SJSA1 (cell line): ENCODE measurements at regions not wholly inside any gene's neighbourhood (a gene's known extent, or its start where the extent isn't known, plus 50 kb on each side); places are given as distances from the start of the nearest gene placed in this dataset.

Source experiments
- DNase-seq, 2 experiments: peaks; one replicate each; pipeline ENCODE4 v3.0.0-alpha.2; 2015 to 2020; ENCODE audit warnings: low spot score in 2 of 2, low read depth in 1 of 2
- H3K27ac ChIP-seq: fragments of 250-450 bp; sonication (Bioruptor Pico); 2 replicates; pipeline ENCODE4 v1.5.1; 2020; ENCODE audit warnings: mild to moderate bottlenecking, moderate library complexity
- H3K27me3 ChIP-seq: fragments of 250-450 bp; sonication (Bioruptor Pico); replicated peaks from 2 replicates; pipeline ENCODE4 v1.5.1; 2020; ENCODE audit warnings: mild to moderate bottlenecking, moderate library complexity
- H3K36me3 ChIP-seq: fragments of 250-450 bp; sonication (Bioruptor Pico); 2 replicates; pipeline ENCODE4 v1.5.1; 2020; ENCODE audit warnings: mild to moderate bottlenecking
- H3K4me1 ChIP-seq: fragments of 250-450 bp; sonication (Bioruptor Pico); replicated peaks from 2 replicates; pipeline ENCODE4 v1.6.1; 2021; ENCODE audit warnings: mild to moderate bottlenecking
- H3K4me3 ChIP-seq: fragments of 250-450 bp; sonication (Bioruptor Pico); 2 replicates; pipeline ENCODE4 v1.5.1; 2020; ENCODE audit warnings: mild to moderate bottlenecking
- H3K9me3 ChIP-seq: fragments of 250-450 bp; sonication (Bioruptor Pico); replicated peaks from 2 replicates; pipeline ENCODE4 v1.5.1; 2020; ENCODE audit warnings: mild to moderate bottlenecking

DNA sequence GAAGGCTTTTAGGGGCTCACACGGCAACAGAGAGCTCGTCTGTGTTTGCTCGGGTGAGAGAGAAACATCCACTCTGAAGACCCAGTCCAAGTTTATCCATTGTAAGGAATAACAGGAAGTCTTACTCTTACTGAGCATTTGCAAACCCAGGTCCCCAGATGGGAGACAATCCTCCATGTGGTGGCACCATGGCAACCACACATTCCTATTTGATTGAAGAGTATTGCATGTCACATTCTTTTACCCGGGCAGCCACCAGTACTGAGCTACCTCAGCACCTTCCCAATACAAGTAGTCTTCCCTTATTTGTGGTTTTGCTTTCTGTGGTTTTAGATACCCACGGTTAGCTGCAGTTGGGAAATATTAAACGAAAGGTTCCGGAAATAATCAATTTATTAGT is 302.9 kb upstream of the RASGRP1 start:
- Histone ChIP-seq H3K27me3 (no peaks in the 10 kb centered on the region), H3K27ac (peak overlapping the region; percentile 87), H3K4me1 (peaks cover 17% of the 10 kb centered on the region), H3K36me3 (no peaks in the 10 kb centered on the region), H3K9me3 (no peaks in the 10 kb centered on the region), H3K4me3 (no peak overlapping the region)
- DNase-seq, result peak in 1 of 2 experiments; percentile 15

DNA sequence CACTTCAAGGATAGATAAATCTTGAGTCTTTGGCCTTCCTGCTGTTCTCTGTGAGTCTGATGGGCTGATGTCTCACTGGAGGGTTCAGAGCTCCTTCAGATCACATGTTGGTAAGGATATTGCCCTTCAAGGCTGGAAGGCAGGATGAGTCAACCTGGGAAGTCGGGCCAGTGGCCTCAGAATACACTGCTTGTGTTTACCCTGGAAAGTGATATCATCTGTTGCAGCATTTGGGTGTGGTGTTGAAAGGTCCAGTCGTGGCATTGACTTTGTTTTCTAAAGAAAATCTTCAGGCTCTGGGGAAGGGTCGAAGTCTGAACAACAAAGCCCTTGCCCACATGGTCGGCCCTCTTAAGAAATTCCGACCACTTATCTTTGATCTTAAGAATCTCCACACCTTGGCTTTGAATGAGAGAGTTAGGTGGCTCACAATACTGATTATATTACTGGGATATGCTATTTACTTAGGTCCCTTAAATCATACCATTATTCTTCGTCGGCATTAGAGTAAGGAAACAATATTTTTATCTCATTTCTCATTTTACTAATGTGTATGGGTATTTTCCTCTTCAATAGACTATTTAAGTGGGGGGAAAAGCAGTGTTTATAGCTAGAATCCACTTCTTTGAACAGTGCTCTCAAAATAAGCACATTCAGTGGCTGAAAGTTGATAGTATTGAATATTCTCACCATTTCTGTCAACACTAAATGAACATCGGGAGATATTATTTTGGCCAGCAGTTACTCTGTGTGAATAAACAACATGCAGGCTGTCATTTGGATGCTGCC is 303.9 kb upstream of the RASGRP1 start:
- Histone ChIP-seq H3K27ac (peak overlapping the region; percentile 87), H3K4me3 (no peak overlapping the region), H3K4me1 (peaks cover 17% of the 10 kb centered on the region), H3K27me3 (no peaks in the 10 kb centered on the region), H3K36me3 (no peaks in the 10 kb centered on the region), H3K9me3 (no peaks in the 10 kb centered on the region)
- peak; percentile 86 to 89 for DNase-seq

DNA sequence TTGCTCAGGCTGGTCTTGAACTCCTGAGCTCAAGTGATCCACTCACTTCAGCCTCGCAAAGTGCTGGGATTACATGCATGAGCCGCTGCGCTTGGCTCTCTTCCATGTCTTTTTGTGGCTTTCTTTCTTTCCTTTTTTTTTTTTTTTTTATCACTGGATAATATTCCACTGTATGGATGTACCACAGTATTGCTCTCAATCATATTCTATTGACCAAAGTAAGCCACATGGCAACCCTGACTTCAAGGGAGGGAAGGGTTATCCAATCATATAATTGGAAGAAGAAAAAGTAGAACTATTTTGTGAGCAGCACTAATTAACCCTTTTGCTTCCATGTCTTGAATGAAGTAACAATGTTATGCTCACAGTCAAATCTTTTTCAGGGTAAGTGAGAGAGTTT is 307.0 kb upstream of the RASGRP1 start:
- H3K27ac ChIP-seq, result no peak overlapping the region
- no peaks in the 10 kb centered on the region for H3K36me3 ChIP-seq
- H3K4me3 ChIP-seq, result no peak overlapping the region
- peaks cover 17% of the 10 kb centered on the region for H3K4me1 ChIP-seq
- DNase-seq, result no peak
- H3K27me3 ChIP-seq, result no peaks in the 10 kb centered on the region
- no peaks in the 10 kb centered on the region for H3K9me3 ChIP-seq

DNA sequence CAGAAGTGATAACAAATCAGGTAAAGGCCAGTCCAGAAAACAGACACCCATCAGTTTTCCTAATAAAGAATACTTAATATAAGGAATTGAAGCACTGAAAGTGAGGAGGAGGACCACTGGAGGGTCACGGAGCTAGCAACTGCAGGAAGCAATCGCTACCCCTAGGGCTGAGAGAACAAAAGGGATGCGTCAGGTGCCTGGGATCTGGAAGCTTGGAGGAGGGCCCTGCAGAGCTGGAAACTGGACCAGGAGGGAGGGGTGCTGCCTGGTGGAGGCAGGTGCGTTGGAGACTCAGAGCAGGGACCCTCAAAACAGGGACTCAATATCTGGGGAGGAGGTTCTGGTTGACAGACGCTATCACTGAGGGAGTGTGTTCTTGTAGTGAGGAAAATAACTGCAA is 308.1 kb upstream of the RASGRP1 start:
- Histone ChIP-seq H3K9me3 (no peaks in the 10 kb centered on the region), H3K27ac (no peak overlapping the region), H3K27me3 (no peaks in the 10 kb centered on the region), H3K4me1 (peaks cover 13% of the 10 kb centered on the region), H3K4me3 (no peak overlapping the region), H3K36me3 (no peaks in the 10 kb centered on the region)
- DNase-seq, result no peak

DNA sequence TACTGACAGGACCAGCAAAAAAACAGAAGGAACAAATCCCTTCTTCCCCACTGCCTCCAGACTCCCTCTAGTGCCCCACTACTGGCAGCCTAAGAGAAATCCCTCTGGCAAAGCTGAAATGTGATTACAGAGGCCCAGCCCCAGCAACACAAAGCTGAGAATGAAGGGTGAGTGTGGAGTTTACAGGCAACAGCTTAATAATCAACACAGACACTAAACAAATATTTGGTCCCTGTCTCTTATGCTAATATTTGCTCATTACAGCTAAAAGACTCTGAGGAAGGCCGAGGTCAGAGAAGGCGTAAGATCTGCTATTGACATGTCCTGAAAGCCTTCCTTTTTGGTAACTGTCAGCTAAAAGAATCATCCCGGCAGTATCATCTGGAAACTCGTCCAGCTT is 308.5 kb upstream of the RASGRP1 start:
- Histone ChIP-seq H3K4me1 (peaks cover 9% of the 10 kb centered on the region), H3K27ac (no peak overlapping the region), H3K4me3 (no peak overlapping the region), H3K36me3 (no peaks in the 10 kb centered on the region), H3K9me3 (no peaks in the 10 kb centered on the region), H3K27me3 (no peaks in the 10 kb centered on the region)
- no peak for DNase-seq

DNA sequence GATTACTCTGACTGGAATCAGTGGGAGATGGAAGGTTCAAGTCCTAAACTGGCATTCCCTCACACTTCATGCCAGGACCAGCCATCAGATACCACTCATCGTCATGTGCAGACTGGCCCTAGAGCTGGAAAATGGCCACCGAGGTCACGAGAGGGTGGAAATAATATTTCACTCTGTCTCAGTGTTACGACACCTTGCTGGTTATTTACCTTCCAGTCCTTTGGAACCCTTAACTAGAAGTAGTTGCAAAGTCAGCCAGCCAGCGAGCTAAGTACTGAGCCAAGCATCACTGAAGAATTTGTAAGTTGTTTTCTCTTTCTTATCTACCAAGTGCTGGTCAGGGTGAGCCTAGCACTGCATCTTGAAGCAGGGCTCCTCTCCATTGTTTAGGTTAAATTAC is 309.9 kb upstream of the RASGRP1 start:
- no peak overlapping the region for H3K4me3 ChIP-seq
- H3K27me3 ChIP-seq, result no peaks in the 10 kb centered on the region
- no peak for DNase-seq
- no peaks in the 10 kb centered on the region for H3K4me1 ChIP-seq
- no peak overlapping the region for H3K27ac ChIP-seq
- no peaks in the 10 kb centered on the region for H3K9me3 ChIP-seq
- H3K36me3 ChIP-seq, result no peaks in the 10 kb centered on the region

DNA sequence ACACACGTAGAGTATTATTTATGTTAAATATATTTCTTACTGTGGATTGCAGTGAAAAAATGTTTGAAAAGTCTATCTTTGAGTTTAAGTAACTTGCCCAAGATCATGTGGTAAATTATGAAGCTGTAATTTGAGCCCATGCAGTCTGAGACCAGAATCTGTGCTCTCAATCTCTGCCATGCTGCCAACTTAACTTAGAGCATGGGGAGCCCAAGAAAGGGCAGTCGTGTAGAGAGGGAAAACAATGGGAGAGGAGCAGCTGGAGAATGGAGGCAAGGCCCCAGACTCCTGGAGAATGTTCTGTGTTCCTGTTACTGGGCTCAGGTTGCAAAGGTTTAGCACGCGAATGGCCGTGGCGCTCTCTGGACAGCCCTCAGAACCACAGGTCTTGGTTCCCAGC is 311.6 kb upstream of the RASGRP1 start:
- H3K36me3 ChIP-seq, result no peaks in the 10 kb centered on the region

DNA sequence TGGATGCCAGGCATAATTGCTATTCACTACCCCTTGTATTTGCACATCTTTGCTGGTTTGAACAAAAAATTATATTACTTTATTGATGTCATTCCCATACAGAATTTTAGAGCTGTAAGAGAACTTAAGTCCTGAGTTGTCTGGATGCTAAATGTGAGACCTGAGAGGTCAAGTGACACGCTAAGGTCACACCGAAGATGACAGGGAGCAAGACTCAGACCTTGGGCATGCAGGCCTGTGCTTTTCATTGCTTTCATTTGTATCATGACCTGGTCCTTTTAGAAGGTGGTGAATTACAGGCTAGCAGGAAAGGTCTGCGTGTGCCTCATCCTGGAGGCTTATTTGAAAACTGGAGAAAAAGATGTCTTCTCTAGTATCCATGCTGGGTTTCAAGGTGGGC is 312.0 kb upstream of the RASGRP1 start:
- Histone ChIP-seq H3K27me3 (no peaks in the 10 kb centered on the region), H3K4me3 (no peak overlapping the region), H3K27ac (no peak overlapping the region), H3K36me3 (no peaks in the 10 kb centered on the region), H3K9me3 (no peaks in the 10 kb centered on the region), H3K4me1 (no peaks in the 10 kb centered on the region)
- DNase-seq, result no peak

More for the DNA sequence above, 311.6 kb upstream of the RASGRP1 start:
- DNase-seq, result no peak
- Histone ChIP-seq H3K27me3 (no peaks in the 10 kb centered on the region), H3K27ac (no peak overlapping the region), H3K4me1 (no peaks in the 10 kb centered on the region), H3K9me3 (no peaks in the 10 kb centered on the region), H3K4me3 (no peak overlapping the region)

DNA sequence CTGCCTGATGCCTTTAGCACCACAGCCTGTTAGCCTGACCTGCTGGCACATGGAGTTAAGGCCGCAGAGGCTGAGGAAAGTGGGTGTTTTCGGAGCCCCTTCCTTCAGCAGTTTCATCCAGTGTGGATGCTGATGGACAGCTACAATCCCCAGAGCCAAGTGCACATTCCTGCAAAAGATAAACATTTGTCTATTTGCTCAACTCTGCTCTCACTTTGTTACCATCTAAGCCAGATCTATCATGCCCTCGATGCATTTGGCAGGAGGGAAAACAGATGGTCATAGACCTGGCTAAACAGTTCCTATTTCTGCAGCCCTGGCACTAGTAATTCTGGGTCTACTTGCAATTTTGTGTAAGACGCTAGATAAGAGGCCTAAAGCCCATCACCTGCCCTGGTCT is 312.9 kb upstream of the RASGRP1 start:
- Histone ChIP-seq H3K4me1 (no peaks in the 10 kb centered on the region), H3K36me3 (no peaks in the 10 kb centered on the region), H3K4me3 (no peak overlapping the region), H3K9me3 (no peaks in the 10 kb centered on the region), H3K27ac (no peak overlapping the region), H3K27me3 (no peaks in the 10 kb centered on the region)
- DNase-seq, result no peak

DNA sequence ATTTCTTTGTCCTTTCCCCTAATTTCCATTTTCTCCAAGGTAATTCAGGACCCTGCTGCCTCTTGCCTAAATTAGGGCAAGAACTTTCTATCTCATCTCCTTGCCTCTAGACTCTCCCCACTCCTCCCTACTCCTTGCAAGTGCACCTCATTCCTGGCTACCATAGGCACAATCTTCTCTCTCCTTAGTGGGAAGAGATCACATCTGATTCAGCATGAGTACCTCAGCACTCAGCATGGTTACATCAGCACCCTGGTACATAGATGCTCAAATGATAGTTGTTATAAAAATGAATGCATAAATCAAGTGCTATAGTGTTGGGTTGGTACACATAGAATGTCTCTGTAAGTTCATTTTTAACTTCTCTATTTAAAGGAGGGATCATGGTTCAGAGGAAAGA is 313.4 kb upstream of the RASGRP1 start:
- Histone ChIP-seq H3K27me3 (no peaks in the 10 kb centered on the region), H3K4me1 (no peaks in the 10 kb centered on the region), H3K36me3 (no peaks in the 10 kb centered on the region), H3K9me3 (no peaks in the 10 kb centered on the region), H3K27ac (no peak overlapping the region), H3K4me3 (no peak overlapping the region)
- DNase-seq, result no peak

DNA sequence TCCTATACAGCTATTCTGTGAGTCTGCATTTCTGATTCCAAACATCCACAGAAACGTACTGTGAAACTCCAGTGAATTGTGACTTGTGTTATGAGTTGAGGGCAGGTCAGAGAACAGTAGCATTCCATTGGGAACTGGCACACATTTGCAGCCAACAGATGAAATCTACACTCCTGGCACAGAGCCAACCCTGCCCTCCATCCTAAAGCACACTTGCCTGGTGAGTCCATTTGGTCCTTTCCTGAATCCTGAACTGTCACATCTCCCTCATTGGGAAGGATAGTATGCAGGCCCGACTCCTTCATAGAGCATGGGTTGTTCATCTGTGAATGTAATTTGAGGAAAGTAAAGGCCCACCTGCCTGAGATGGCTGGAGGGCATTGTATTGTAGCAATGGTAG is 314.3 kb upstream of the RASGRP1 start:
- no peak overlapping the region for H3K27ac ChIP-seq
- H3K4me3 ChIP-seq, result no peak overlapping the region
- no peak for DNase-seq
- H3K9me3 ChIP-seq, result no peaks in the 10 kb centered on the region
- H3K27me3 ChIP-seq, result no peaks in the 10 kb centered on the region
- peaks cover 7% of the 10 kb centered on the region for H3K4me1 ChIP-seq
- no peaks in the 10 kb centered on the region for H3K36me3 ChIP-seq

DNA sequence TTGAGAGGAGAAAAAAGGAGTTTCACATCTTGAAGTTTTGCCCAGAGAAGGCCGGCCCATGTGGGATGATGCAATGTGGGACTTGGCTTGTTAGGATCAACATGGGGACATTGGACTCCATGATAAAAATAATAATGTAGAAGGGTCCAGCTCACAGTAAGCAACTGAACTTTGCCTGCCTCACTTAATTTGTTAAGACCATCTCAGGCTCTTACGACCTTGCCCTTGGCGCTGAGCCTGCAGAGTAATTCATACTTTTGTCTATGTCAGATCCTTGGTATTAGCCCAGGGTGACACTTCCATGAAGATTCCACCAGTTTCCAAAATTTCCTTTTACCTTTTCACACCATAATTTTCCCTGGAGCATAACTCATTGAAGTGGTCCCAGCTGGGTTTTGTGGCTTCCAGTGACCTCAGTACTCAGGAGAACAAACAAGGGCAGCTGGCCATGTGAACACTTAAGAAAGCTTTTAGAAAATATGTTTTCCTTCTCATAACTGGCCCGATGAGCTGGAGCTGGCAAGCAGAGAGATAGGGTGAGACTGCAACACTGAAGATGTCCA is 315.4 kb upstream of the RASGRP1 start:
- H3K9me3 ChIP-seq, result no peaks in the 10 kb centered on the region
- no peaks in the 10 kb centered on the region for H3K36me3 ChIP-seq
- H3K27me3 ChIP-seq, result no peaks in the 10 kb centered on the region
- no peak overlapping the region for H3K4me3 ChIP-seq
- peaks cover 17% of the 10 kb centered on the region for H3K4me1 ChIP-seq
- DNase-seq, result no peak
- H3K27ac ChIP-seq, result no peak overlapping the region

DNA sequence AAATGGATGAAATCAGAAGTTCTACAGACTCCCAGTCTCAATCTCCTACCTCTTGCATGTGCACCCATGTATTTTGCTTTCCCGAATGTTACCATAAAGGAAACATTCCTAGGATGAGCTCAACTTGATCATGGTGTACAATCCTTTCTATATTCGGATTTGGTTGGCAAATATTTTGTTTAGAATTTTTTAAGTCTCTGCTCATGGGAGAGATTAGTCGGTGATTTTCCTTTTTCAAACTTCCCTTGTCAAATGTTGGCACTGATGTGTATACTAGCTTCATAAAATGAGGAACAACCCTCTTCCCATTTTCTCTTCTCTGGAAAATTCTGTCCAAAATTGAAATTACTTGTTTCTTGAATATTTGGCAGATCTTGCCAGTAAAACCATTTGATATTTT is 317.6 kb upstream of the RASGRP1 start:
- H3K4me3 ChIP-seq, result no peak overlapping the region
- no peaks in the 10 kb centered on the region for H3K36me3 ChIP-seq
- peaks cover 40% of the 10 kb centered on the region for H3K4me1 ChIP-seq
- no peaks in the 10 kb centered on the region for H3K9me3 ChIP-seq
- H3K27me3 ChIP-seq, result no peaks in the 10 kb centered on the region
- no peak overlapping the region for H3K27ac ChIP-seq
- no peak for DNase-seq

DNA sequence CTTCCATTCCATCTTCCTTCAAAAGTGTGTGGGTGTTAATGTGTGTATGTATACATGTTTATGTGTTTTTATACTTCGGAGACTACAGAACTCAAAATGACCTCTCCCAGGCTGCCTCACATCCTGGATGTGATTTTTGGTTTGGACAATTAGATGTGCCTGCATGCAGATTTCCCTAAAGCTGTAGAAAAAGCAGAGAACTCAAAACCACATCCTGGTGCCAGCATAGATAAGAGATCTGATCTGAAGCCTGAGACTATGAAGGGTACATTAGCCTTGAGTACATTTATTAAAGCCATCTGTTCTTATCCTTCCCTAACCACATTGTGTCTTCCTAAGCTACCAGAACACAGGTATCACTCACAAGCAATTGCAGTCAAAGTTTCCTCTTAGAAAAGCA is 319.4 kb upstream of the RASGRP1 start:
- Histone ChIP-seq H3K9me3 (no peaks in the 10 kb centered on the region), H3K27me3 (no peaks in the 10 kb centered on the region), H3K27ac (peak overlapping the region; percentile 83), H3K4me1 (peaks cover 41% of the 10 kb centered on the region), H3K4me3 (no peak overlapping the region), H3K36me3 (no peaks in the 10 kb centered on the region)
- peak in 1 of 2 experiments; percentile 56 for DNase-seq

DNA sequence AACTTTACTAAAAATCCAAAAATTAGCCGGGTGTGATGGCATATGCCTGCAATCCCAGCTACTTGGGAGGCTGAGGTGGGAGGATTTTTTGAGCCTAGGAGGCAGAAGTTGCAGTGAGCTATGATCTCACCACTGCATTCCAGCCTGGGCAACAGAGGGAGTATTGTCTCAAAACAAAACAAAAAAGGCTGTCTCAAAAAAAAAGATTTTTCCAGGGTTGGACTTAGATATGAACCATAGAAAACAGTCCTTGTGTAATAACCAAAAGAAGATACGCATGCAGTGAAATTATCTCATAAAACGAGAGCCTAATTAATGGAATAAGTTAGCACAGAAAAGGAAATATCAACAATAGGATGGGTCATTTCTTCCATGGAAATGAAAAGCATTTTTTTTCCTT is 320.4 kb upstream of the RASGRP1 start:
- Histone ChIP-seq H3K4me1 (peaks cover 41% of the 10 kb centered on the region), H3K27ac (peak overlapping the region; percentile 83), H3K4me3 (no peak overlapping the region), H3K36me3 (no peaks in the 10 kb centered on the region), H3K27me3 (no peaks in the 10 kb centered on the region), H3K9me3 (no peaks in the 10 kb centered on the region)
- DNase-seq, result peak; percentile 54 to 57
